GM19043 (cell line): ENCODE measurements at regions not wholly inside any gene's neighbourhood (a gene's known extent, or its start where the extent isn't known, plus 50 kb on each side); places are given as distances from the start of the nearest gene placed in this dataset.
"Not testable (repeated sequence)": the region's sequence is repeated elsewhere in the genome, so short reads cannot be mapped to it uniquely, and the experiment has no call there.

Source experiments
- ATAC-seq: cut with Tn5 transposase; IDR thresholded peaks from one replicate; pipeline ENCODE4 v1.9.1; 2021; ENCODE audit warnings: low read depth; ENCODE audit not compliant: unreplicated experiment

DNA sequence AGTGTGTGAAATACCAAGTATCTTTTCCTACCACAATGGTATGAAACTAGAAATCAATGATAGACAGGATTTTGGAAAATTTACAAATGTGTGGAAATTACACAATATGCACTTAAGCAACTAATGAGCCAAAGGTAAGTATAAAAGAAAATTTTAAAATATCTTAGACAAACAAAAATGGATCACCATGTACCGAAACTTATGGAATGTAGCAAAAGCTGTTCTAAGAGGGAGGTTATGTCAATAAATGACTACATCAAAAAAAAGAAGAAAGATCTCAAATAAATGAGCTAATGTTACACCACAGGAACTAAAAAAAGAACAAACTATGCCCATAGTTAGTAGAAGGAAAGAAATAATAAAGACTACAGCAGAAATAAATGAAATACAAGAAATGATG lies 1084.1 kb downstream of the TECRL start:
- no peak for ATAC-seq

- ATAC-seq = no peak
Measured at GRCh38 chr4:63316633-63317032, 1092.6 kb downstream of the TECRL start.

GRCh38 chr4:63315651-63316050 lies 1093.6 kb downstream of the TECRL start:
- ATAC-seq = no peak

DNA sequence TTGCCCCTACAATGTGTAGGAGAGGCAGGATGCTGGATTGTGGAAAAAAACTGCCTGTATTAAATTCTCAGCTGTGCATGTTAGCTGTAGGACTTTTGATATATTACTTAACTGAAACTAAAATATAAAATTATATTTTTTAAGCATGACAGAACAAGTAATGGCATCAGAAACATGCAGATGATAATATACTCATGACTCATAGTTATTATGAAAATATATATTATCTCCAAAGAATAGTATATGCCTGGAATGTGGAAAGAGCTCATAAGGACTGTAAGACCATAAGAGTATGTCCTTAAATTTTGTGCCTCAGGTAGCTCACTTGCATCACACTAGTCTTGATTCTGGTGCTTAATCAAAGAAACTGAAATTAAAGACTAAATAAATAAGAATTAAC lies 1100.6 kb downstream of the TECRL start:
- no peak for ATAC-seq

DNA sequence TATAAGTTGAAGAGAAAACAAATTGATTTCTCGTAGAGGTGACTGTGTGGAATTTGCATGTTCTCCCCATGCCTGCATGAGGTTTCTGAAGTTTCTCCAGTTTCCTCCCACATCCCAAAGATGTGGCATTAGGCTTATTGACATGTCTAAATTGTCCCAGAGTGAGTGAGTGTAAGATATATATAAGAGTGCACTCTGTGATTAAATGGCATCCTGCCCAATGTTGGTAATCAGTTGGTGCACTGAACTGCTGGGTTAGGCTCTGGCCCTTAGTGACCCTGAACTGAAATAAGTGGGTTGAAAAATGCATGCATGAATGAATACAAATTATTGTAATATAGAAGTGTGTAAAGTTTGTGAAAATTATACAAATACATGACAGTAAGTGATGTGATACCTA lies 1106.5 kb downstream of the TECRL start:
- no peak for ATAC-seq

- no peak for ATAC-seq
Measured at GRCh38 chr4:63302078-63302477, 1107.2 kb downstream of the TECRL start.

- no peak for ATAC-seq
Measured at GRCh38 chr4:63296773-63297172, 1112.5 kb downstream of the TECRL start.

DNA sequence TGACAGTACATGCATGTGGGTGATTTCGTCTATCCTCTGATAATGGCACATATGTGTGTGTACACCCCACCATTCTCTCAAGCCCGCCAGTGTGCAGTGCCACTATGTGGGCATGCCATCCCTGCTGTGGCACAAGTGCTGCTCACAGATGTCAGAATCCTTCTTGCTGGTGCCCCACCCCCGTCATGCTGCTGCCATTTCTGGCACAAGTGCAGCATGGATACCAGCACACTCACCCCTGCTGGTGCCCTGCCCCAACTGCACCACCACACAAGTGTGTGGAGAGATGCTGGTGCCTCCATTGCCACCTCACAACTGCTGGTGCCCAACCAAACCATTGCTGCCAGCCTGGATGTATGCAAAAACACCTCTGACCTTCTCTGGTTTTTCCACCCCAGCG lies 1133.8 kb downstream of the TECRL start:
- ATAC-seq = no peak

DNA sequence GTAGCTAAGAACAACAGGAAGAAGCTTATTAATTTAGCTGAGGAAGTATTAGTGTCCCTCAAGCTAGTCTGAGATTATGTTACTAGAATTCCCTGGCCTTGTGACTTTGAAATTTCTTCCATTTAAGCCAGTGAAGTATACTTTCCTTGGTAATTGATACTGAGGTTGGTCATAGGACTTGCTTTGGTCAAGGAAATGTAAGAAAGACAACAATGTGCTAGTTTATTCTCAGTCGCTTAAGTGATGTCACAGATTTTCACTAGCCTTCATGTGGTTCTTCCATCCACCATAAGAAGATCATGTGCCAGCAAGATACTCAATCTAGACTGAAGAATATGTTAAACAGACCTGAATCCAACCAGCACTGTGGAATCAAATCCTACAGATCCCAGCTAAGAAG lies 1140.1 kb downstream of the TECRL start:
- ATAC-seq = no peak

DNA sequence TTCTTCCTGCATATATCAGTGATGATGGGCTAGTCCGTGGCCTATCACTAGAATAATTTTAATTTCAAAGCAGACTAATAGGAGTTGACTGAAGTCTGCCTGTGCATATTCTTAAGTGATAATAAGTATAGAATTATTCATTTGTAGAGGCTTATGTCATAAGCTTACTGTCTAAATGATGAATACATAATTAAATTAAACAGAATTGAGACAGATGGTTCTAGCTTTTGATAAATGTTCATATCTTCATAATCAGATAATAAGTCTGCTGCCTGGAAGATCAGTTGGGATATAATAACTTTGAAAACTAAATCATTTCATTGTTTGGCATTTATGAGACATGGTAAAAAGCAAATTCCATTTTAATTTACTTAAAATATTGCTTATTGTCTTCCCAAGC lies 1175.6 kb downstream of the TECRL start:
- ATAC-seq = no peak

GRCh38 chr4:63232058-63232457 lies 1177.2 kb downstream of the TECRL start:
- ATAC-seq = no peak

- ATAC-seq = no peak
Measured at GRCh38 chr4:63226229-63226628, 1183.0 kb downstream of the TECRL start.

GRCh38 chr4:63222466-63222865 lies 1186.8 kb downstream of the TECRL start:
- no peak for ATAC-seq

DNA sequence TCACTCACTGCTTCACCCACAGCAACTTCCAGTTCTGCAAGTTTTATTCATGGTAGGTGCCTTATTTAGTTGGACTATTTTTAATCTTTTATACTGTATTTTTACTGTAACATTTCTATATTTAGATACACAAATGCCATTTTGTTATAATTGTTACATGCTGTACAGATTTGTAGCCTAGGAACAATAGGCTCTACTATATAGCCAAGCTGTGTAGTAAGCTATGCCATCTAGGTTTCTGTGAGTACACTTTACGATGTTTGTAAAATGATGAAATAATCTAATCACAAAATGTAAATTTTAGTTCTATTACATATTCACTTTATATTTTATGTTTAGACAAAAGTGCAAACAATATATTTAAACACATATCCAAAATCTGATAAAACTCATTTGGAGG lies 1187.8 kb downstream of the TECRL start:
- no peak for ATAC-seq

DNA sequence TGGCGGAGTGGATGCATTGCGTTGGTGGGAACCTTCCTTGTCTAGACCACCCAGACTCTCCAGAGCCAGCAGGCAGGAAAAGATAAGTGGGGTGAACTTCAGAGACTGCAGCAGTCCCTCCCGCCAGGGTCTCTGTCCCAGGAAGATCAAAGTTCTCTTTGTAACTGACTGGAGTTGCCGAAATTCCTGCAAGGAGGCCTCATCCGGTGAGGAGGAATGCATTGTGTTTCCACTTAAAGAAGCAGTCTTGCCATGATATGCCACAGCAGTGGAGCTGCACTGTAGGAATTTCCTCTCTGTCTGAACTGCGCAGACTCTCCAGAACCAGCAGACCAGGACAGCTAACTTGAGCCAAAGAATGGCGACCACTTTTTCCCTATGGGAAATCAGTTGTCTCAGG lies 1190.4 kb downstream of the TECRL start:
- no peak for ATAC-seq

GRCh38 chr4:63214076-63214475 lies 1195.2 kb downstream of the TECRL start:
- no peak for ATAC-seq

- no peak for ATAC-seq
Measured at GRCh38 chr4:63211776-63212479, 1197.3 kb downstream of the TECRL start.

DNA sequence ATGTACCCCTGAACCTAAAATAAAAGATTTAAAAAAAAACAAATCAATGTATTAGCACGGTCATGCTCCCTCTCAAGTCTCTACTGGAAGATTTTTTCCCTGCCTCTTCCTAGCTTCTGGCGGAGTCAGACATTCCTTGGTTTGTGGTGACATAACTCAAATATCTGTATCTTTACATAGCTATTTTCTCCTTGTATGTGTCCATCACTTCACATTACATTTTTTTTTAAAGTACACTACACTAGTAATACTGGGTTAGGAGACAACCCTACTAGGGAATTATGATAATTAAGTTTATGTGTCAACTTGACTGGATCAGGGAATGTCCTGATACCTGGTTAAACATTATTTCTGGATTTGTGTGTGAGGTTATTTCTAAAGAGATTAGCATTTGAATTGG lies 1197.9 kb downstream of the TECRL start:
- ATAC-seq = no peak

DNA sequence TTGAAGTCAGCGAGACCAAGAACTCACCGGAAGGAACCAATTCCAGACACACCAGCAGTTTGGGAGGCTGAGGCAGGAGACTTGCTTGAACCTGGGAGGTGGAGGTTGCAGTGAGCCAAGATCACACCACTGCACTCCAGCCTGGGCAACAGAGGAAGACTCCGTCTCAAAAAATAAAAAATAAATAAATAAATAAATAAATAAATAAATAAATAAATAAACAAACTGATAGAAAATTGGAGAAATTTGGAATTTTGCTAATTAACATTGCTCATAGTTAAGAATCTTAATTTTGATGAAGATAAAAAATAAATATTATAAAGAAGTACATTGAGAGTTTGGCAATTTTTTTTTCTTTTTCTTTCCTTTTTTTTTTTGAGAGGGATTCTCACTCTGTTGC lies 1216.2 kb downstream of the TECRL start:
- ATAC-seq = not testable (repeated sequence)

GRCh38 chr4:63171341-63171740 lies 1237.9 kb downstream of the TECRL start:
- ATAC-seq = no peak

DNA sequence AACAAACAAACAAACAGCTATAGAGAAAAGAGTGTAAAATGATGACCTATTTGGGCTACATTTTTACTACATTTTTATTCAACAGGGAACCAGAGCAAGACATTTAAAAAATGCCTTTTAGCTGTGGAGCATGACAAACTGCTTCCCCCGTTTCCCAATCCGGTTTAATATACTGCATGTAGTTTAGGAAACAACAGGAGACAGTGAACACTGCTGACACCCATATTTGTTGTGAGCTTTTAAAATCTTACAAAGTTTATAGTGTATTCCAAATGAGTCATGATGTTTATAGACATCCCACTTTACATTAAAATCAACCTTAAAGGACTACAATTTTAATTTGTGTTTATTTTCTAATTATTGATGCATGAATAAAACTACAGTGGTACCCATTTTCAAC lies 1238.3 kb downstream of the TECRL start:
- no peak for ATAC-seq

DNA sequence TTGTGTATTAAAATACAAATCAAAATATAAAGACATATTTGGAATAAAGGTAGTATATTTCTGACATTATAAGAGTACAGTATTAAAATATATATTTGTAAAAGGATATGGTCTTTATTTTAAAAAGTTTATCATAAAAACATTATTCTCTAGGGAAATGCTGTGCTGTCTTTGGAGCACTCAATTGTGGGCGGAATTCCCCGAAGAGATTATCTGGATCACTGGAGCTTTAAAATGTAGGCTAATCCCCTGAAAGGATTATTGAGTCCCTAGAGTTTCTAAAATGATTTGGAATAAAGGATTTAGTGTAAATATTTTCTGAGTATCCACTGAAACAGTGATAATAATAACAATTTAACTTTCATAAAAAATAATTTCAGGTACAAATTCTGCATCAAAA lies 1239.4 kb downstream of the TECRL start:
- ATAC-seq = no peak

- no peak for ATAC-seq
Measured at GRCh38 chr4:63155561-63155960, 1253.7 kb downstream of the TECRL start.
